ENCODE measurements at regions not wholly inside any gene's neighbourhood (a gene's known extent, or its start where the extent isn't known, plus 50 kb on each side); places are given as distances from the start of the nearest gene placed in this dataset.

DNA sequence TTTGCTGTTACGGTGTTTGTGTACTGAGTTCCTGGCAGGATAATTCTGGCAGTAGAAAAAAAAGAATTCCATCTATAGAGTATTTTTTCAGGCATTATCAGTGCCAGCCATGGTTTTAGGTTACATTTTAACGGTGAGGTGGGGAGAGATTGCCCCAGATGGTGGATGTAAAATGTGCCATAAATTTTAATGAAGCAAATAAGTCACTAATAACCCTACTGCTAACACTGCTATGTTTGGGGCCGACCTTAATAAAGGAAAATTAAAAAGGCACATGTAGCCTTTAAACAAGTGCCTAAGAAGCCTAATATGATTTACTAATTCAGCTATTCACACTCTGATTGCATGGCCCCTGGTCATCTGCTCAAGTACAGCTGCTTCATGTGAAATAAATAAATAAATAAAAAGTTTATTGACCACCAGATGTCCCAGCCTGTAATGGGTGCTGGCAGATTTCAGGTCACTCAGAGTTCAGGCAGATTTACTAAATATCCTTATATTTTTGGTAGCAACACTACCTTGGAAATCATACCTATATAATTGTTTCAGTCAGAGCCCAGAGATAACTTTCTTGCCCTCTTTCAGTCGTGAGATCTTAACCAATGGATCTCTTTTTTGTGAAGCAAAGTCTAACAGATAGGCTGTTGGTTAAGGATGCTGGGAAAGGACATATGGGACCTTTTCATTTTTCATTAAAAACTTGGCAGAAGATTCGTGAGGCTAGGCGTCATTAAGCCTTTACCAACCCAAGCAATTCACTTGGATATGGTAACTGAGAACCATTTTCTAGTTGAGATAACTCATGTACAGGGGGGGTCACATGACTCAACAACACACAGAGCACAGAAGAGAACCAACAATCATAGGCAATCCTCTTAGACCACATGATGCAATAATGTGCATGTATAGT is 495.0 kb upstream of the NRSN1 start:
- TF ChIP-seq, protein P1, sequence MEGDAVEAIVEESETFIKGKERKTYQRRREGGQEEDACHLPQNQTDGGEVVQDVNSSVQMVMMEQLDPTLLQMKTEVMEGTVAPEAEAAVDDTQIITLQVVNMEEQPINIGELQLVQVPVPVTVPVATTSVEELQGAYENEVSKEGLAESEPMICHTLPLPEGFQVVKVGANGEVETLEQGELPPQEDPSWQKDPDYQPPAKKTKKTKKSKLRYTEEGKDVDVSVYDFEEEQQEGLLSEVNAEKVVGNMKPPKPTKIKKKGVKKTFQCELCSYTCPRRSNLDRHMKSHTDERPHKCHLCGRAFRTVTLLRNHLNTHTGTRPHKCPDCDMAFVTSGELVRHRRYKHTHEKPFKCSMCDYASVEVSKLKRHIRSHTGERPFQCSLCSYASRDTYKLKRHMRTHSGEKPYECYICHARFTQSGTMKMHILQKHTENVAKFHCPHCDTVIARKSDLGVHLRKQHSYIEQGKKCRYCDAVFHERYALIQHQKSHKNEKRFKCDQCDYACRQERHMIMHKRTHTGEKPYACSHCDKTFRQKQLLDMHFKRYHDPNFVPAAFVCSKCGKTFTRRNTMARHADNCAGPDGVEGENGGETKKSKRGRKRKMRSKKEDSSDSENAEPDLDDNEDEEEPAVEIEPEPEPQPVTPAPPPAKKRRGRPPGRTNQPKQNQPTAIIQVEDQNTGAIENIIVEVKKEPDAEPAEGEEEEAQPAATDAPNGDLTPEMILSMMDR (IDR thresholded peaks at IDR 0.05) = no peak
- TF ChIP-seq EZH2phosphoT487 (IDR thresholded peaks at IDR 0.05) = no peak

Measured in neural progenitor cell (in vitro differentiated cells).